ENCODE measurements at regions not wholly inside any gene's neighbourhood (a gene's known extent, or its start where the extent isn't known, plus 50 kb on each side); places are given as distances from the start of the nearest gene placed in this dataset.

DNA sequence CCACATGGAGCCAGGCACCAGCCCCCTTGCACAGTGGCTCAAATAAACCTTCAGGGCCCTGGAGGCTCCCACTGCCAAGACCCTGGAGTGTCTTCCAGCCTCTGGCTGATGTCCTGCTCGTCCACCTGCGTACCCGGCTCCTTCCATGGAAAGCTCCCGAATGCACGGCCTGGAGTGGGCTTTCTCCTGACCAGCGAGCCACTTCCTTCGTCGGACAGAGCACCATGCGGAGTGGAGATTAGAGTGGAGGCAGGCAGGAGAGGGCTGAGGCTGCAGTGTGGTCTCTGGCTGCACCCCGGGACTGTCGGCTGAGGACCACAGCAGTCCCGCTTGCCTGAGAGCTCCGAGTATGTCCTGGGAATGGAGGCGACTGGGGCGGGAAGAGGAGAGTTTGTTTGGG is 93.7 kb upstream of the SFSWAP start:
- no peak for DNase-seq
- no peak for TF ChIP-seq CTCF (IDR thresholded peaks at IDR 0.05)
- no peak for TF ChIP-seq POLR2A (IDR thresholded peaks at IDR 0.05)
- no peak overlapping the region for H3K4me3 ChIP-seq
- no peaks in the 10 kb centered on the region for H3K36me3 ChIP-seq
- H3K27me3 ChIP-seq: no peaks in the 10 kb centered on the region
- no peak overlapping the region for H3K27ac ChIP-seq
- no peaks in the 10 kb centered on the region for H3K4me1 ChIP-seq
- no peaks in the 10 kb centered on the region for H3K9me3 ChIP-seq

- Histone ChIP-seq H3K27me3 (no peaks in the 10 kb centered on the region), H3K27ac (no peak overlapping the region), H3K4me1 (no peaks in the 10 kb centered on the region), H3K36me3 (no peaks in the 10 kb centered on the region), H3K4me3 (no peak overlapping the region), H3K9me3 (no peaks in the 10 kb centered on the region)
- no peak for DNase-seq
- TF ChIP-seq CTCF (IDR thresholded peaks at IDR 0.05) (no peak), POLR2A (IDR thresholded peaks at IDR 0.05) (no peak)
These were observed 93.1 kb upstream of the SFSWAP start for GRCh38 chr12:131617596-131618302.

GRCh38 chr12:131618303-131618658 is 92.6 kb upstream of the SFSWAP start:
- DNase-seq: no peak
- no peaks in the 10 kb centered on the region for H3K36me3 ChIP-seq
- H3K4me1 ChIP-seq: no peaks in the 10 kb centered on the region
- H3K27ac ChIP-seq: no peak overlapping the region
- no peaks in the 10 kb centered on the region for H3K9me3 ChIP-seq
- H3K4me3 ChIP-seq: no peak overlapping the region
- no peaks in the 10 kb centered on the region for H3K27me3 ChIP-seq
- TF ChIP-seq CTCF (IDR thresholded peaks at IDR 0.05) (no peak), POLR2A (IDR thresholded peaks at IDR 0.05) (no peak)

GRCh38 chr12:131618701-131619100 is 92.2 kb upstream of the SFSWAP start:
- DNase-seq: no peak
- no peak overlapping the region for H3K4me3 ChIP-seq
- no peak overlapping the region for H3K27ac ChIP-seq
- H3K36me3 ChIP-seq: no peaks in the 10 kb centered on the region
- no peaks in the 10 kb centered on the region for H3K27me3 ChIP-seq
- H3K9me3 ChIP-seq: no peaks in the 10 kb centered on the region
- TF ChIP-seq POLR2A (IDR thresholded peaks at IDR 0.05) (no peak), CTCF (IDR thresholded peaks at IDR 0.05) (no peak)
- H3K4me1 ChIP-seq: no peaks in the 10 kb centered on the region

- TF ChIP-seq CTCF (IDR thresholded peaks at IDR 0.05) (no peak), POLR2A (IDR thresholded peaks at IDR 0.05) (no peak)
- DNase-seq: no peak
- no peak overlapping the region for H3K4me3 ChIP-seq
- H3K4me1 ChIP-seq: no peaks in the 10 kb centered on the region
- no peaks in the 10 kb centered on the region for H3K36me3 ChIP-seq
- no peaks in the 10 kb centered on the region for H3K27me3 ChIP-seq
- H3K27ac ChIP-seq: no peak overlapping the region
- H3K9me3 ChIP-seq: no peaks in the 10 kb centered on the region
These were observed 91.7 kb upstream of the SFSWAP start for GRCh38 chr12:131619106-131619642.
